T-helper 2 cell treated with Interferon-gamma antibody and Interleukin-4, amounts not matched to agents 5 μg/mL and 100 μg/mL, for 36 hours (primary cell): ENCODE measurements at regions not wholly inside any gene's neighbourhood (a gene's known extent, or its start where the extent isn't known, plus 50 kb on each side); places are given as distances from the start of the nearest gene placed in this dataset.

ENCODE experiments used
- DNase-seq: peaks from one replicate; pipeline ENCODE4 v3.0.0; 2021; ENCODE audit warnings: low spot score
- H3K27ac Mint-ChIP-seq: one replicate; pipeline ENCODE4 v1.8.0; 2021; ENCODE audit warnings: mild to moderate bottlenecking, mixed read lengths
- H3K27me3 Mint-ChIP-seq: one replicate; pipeline ENCODE4 v1.8.0; 2021; ENCODE audit warnings: low read depth, mixed read lengths
- H3K36me3 Mint-ChIP-seq: one replicate; pipeline ENCODE4 v1.8.0; 2021; ENCODE audit warnings: low read depth, mixed read lengths
- H3K4me1 Mint-ChIP-seq: one replicate; pipeline ENCODE4 v1.8.0; 2021; ENCODE audit warnings: low read depth, mixed read lengths
- H3K4me3 Mint-ChIP-seq: one replicate; pipeline ENCODE4 v1.8.0; 2022; ENCODE audit warnings: mild to moderate bottlenecking, moderate library complexity, mixed read lengths
- H3K9me3 Mint-ChIP-seq: one replicate; pipeline ENCODE4 v1.8.0; 2021; ENCODE audit warnings: mixed read lengths

GRCh38 chr13:103255587-103256301, 189.5 kb upstream of the SLC10A2 start:
- Mint-ChIP-seq H3K9me3 (peaks cover 9% of the 10 kb centered on the region), H3K4me1 (no peaks in the 10 kb centered on the region), H3K27me3 (no peaks in the 10 kb centered on the region), H3K27ac (no peak overlapping the region), H3K4me3 (no peak overlapping the region), H3K36me3 (no peaks in the 10 kb centered on the region)
- DNase-seq: no peak

- Mint-ChIP-seq H3K36me3 (no peaks in the 10 kb centered on the region), H3K4me3 (no peak overlapping the region), H3K27ac (no peak overlapping the region), H3K27me3 (no peaks in the 10 kb centered on the region), H3K9me3 (peaks cover 14% of the 10 kb centered on the region), H3K4me1 (no peaks in the 10 kb centered on the region)
- no peak for DNase-seq
Observed at GRCh38 chr13:103250071-103250470, 183.9 kb upstream of the SLC10A2 start.

GRCh38 chr13:103246581-103247200, 180.5 kb upstream of the SLC10A2 start:
- Mint-ChIP-seq H3K27me3 (no peaks in the 10 kb centered on the region), H3K9me3 (peaks cover 13% of the 10 kb centered on the region), H3K36me3 (no peaks in the 10 kb centered on the region), H3K4me3 (no peak overlapping the region), H3K4me1 (no peaks in the 10 kb centered on the region), H3K27ac (no peak overlapping the region)
- DNase-seq: no peak

GRCh38 chr13:103243495-103243894, 177.3 kb upstream of the SLC10A2 start:
- H3K4me3 Mint-ChIP-seq: no peak overlapping the region
- no peaks in the 10 kb centered on the region for H3K27me3 Mint-ChIP-seq
- no peaks in the 10 kb centered on the region for H3K4me1 Mint-ChIP-seq
- H3K36me3 Mint-ChIP-seq: no peaks in the 10 kb centered on the region
- DNase-seq: no peak
- no peak overlapping the region for H3K27ac Mint-ChIP-seq
- peaks cover 4% of the 10 kb centered on the region for H3K9me3 Mint-ChIP-seq

GRCh38 chr13:103238441-103238840, 172.2 kb upstream of the SLC10A2 start:
- H3K4me1 Mint-ChIP-seq: no peaks in the 10 kb centered on the region
- H3K36me3 Mint-ChIP-seq: no peaks in the 10 kb centered on the region
- H3K4me3 Mint-ChIP-seq: no peak overlapping the region
- DNase-seq: no peak
- H3K27me3 Mint-ChIP-seq: no peaks in the 10 kb centered on the region
- peaks cover 6% of the 10 kb centered on the region for H3K9me3 Mint-ChIP-seq
- H3K27ac Mint-ChIP-seq: no peak overlapping the region

- Mint-ChIP-seq H3K4me1 (no peaks in the 10 kb centered on the region), H3K9me3 (peaks cover 6% of the 10 kb centered on the region), H3K36me3 (no peaks in the 10 kb centered on the region), H3K4me3 (no peak overlapping the region), H3K27ac (no peak overlapping the region), H3K27me3 (no peaks in the 10 kb centered on the region)
- DNase-seq: no peak
Observed at GRCh38 chr13:103236213-103236612, 170.0 kb upstream of the SLC10A2 start.

- H3K4me3 Mint-ChIP-seq: no peak overlapping the region
- no peak for DNase-seq
- no peaks in the 10 kb centered on the region for H3K4me1 Mint-ChIP-seq
- H3K27ac Mint-ChIP-seq: no peak overlapping the region
- peaks cover 6% of the 10 kb centered on the region for H3K9me3 Mint-ChIP-seq
- H3K27me3 Mint-ChIP-seq: no peaks in the 10 kb centered on the region
- H3K36me3 Mint-ChIP-seq: no peaks in the 10 kb centered on the region
Observed at GRCh38 chr13:103229674-103230073, 163.5 kb upstream of the SLC10A2 start.

GRCh38 chr13:103224804-103225203, 158.6 kb upstream of the SLC10A2 start:
- Mint-ChIP-seq H3K27ac (no peak overlapping the region), H3K27me3 (no peaks in the 10 kb centered on the region), H3K36me3 (no peaks in the 10 kb centered on the region), H3K4me1 (no peaks in the 10 kb centered on the region), H3K4me3 (no peak overlapping the region), H3K9me3 (no peaks in the 10 kb centered on the region)
- no peak for DNase-seq

- Mint-ChIP-seq H3K36me3 (no peaks in the 10 kb centered on the region), H3K27ac (no peak overlapping the region), H3K9me3 (no peaks in the 10 kb centered on the region), H3K4me3 (no peak overlapping the region), H3K4me1 (no peaks in the 10 kb centered on the region), H3K27me3 (no peaks in the 10 kb centered on the region)
- no peak for DNase-seq
Observed at GRCh38 chr13:103222683-103223082, 156.5 kb upstream of the SLC10A2 start.

GRCh38 chr13:103218253-103218652, 152.0 kb upstream of the SLC10A2 start:
- no peak for DNase-seq
- H3K36me3 Mint-ChIP-seq: no peaks in the 10 kb centered on the region
- no peaks in the 10 kb centered on the region for H3K4me1 Mint-ChIP-seq
- no peak overlapping the region for H3K4me3 Mint-ChIP-seq
- H3K9me3 Mint-ChIP-seq: no peaks in the 10 kb centered on the region
- no peaks in the 10 kb centered on the region for H3K27me3 Mint-ChIP-seq
- no peak overlapping the region for H3K27ac Mint-ChIP-seq

GRCh38 chr13:103213152-103213551, 146.9 kb upstream of the SLC10A2 start:
- H3K36me3 Mint-ChIP-seq: no peaks in the 10 kb centered on the region
- no peaks in the 10 kb centered on the region for H3K4me1 Mint-ChIP-seq
- no peaks in the 10 kb centered on the region for H3K9me3 Mint-ChIP-seq
- no peaks in the 10 kb centered on the region for H3K27me3 Mint-ChIP-seq
- no peak for DNase-seq
- H3K4me3 Mint-ChIP-seq: no peak overlapping the region
- H3K27ac Mint-ChIP-seq: no peak overlapping the region

- H3K27ac Mint-ChIP-seq: no peak overlapping the region
- no peak for DNase-seq
Observed at GRCh38 chr13:103210348-103210747, 144.1 kb upstream of the SLC10A2 start.

GRCh38 chr13:103203735-103204330, 137.6 kb upstream of the SLC10A2 start:
- H3K27ac Mint-ChIP-seq: no peak overlapping the region
- no peaks in the 10 kb centered on the region for H3K36me3 Mint-ChIP-seq
- no peak overlapping the region for H3K4me3 Mint-ChIP-seq
- H3K9me3 Mint-ChIP-seq: peaks cover 10% of the 10 kb centered on the region
- no peak for DNase-seq
- H3K4me1 Mint-ChIP-seq: no peaks in the 10 kb centered on the region
- H3K27me3 Mint-ChIP-seq: no peaks in the 10 kb centered on the region

More at GRCh38 chr13:103210348-103210747, 144.1 kb upstream of the SLC10A2 start:
- Mint-ChIP-seq H3K36me3 (no peaks in the 10 kb centered on the region), H3K4me1 (no peaks in the 10 kb centered on the region), H3K9me3 (no peaks in the 10 kb centered on the region), H3K27me3 (no peaks in the 10 kb centered on the region), H3K4me3 (no peak overlapping the region)

GRCh38 chr13:103200118-103200885, 134.1 kb upstream of the SLC10A2 start:
- Mint-ChIP-seq H3K9me3 (peaks cover 10% of the 10 kb centered on the region), H3K27me3 (no peaks in the 10 kb centered on the region), H3K36me3 (no peaks in the 10 kb centered on the region), H3K4me1 (no peaks in the 10 kb centered on the region), H3K27ac (no peak overlapping the region), H3K4me3 (no peak overlapping the region)
- DNase-seq: no peak
